ENCODE measurements at regions not wholly inside any gene's neighbourhood (a gene's known extent, or its start where the extent isn't known, plus 50 kb on each side); places are given as distances from the start of the nearest gene placed in this dataset.

DNA sequence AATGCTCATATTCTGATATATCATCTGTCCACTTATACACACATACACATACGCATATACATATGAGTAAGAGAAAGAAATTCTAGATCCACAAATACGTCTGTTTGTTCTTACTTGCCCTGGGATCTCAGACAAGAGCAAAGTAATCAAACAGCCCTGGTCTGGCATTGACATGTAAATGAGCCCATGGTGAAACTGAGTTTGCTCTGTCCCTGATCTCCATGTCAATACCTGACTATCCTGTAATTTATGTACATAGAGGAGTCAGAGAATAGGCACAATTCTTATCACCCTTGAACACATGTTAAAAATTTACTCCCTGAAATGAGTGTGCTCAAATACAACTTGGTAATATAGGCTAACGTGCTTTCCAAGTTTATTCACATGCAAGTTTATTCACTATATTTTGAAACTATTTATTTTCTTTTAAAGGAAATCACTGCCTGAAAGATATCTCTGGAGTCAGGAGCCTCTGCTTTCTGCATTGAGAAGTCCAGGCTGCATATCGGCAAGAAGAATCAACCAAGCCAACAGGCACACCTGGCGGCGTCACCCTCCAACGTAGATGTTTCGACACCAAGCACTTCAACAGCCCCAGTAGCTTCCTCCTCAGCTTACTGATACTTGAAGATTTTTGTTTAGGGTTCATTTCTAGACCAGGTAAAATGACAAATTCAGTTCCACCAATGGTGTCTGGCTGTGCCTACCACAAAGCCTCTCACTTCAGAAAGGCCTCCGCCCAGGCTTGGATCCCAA lies 100.6 kb downstream of the CMPK2 start:
- in situ Hi-C loops (cut with MboI; ENCODE audit: low pct_unique_long_range_greater_than_20kb, low sequenced_read_pairs, unreplicated experiment): no loop called here
- no peak for DNase-seq (ENCODE audit: low spot score)
- TF ChIP-seq, protein P1, sequence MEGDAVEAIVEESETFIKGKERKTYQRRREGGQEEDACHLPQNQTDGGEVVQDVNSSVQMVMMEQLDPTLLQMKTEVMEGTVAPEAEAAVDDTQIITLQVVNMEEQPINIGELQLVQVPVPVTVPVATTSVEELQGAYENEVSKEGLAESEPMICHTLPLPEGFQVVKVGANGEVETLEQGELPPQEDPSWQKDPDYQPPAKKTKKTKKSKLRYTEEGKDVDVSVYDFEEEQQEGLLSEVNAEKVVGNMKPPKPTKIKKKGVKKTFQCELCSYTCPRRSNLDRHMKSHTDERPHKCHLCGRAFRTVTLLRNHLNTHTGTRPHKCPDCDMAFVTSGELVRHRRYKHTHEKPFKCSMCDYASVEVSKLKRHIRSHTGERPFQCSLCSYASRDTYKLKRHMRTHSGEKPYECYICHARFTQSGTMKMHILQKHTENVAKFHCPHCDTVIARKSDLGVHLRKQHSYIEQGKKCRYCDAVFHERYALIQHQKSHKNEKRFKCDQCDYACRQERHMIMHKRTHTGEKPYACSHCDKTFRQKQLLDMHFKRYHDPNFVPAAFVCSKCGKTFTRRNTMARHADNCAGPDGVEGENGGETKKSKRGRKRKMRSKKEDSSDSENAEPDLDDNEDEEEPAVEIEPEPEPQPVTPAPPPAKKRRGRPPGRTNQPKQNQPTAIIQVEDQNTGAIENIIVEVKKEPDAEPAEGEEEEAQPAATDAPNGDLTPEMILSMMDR (IDR thresholded peaks at IDR 0.05; ENCODE audit: extremely low read depth, insufficient read depth, missing control alignments): no peak

DNA sequence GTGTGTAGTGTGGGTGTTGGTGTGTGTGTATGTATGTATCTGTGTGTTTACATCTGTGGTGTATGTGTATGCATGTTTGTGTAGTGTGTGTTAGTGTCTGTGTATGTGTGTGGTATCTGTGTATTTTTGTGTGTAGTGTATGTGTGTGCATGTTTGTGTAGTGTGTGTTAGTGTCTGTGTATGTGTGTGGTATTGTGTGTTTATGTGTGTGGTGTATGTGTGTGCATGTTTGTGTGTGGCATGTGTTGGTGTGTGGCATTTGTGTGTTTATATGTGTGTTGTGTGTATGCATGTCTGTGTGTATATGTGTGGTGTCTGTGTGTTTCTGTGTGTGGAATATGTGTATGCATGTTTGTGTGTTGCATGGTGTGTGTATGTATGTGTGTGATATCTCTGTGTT lies 96.4 kb downstream of the CMPK2 start:
- in situ Hi-C loops (cut with MboI; ENCODE audit: low pct_unique_long_range_greater_than_20kb, low sequenced_read_pairs, unreplicated experiment): no loop called here
- TF ChIP-seq, protein P1 (IDR thresholded peaks at IDR 0.05; ENCODE audit: extremely low read depth, insufficient read depth, missing control alignments): no peak
- no peak for DNase-seq (ENCODE audit: low spot score)

DNA sequence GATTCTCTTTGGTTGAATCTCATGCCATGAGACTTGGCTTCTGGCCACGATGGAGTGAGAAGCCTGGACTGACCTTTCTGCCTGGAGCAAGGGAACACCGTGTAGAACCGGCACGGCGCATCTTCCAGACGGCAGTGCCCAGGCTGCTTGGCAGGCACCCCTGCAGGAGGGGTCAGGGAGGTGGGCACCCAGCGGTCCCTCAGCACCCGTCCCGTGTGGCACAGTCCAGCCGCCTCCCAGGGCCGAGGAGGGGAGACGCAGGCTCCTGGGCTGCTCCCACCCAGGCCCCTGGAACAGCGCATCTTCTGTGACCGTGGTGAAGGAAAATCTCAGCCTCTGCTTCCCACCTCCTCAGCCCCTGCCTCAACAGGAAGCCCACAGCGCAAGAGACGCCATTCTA lies 95.7 kb downstream of the CMPK2 start:
- in situ Hi-C loops (cut with MboI; ENCODE audit: low pct_unique_long_range_greater_than_20kb, low sequenced_read_pairs, unreplicated experiment): no loop called here
- DNase-seq (ENCODE audit: low spot score): no peak
- TF ChIP-seq, protein P1 (IDR thresholded peaks at IDR 0.05; ENCODE audit: extremely low read depth, insufficient read depth, missing control alignments): no peak

DNA sequence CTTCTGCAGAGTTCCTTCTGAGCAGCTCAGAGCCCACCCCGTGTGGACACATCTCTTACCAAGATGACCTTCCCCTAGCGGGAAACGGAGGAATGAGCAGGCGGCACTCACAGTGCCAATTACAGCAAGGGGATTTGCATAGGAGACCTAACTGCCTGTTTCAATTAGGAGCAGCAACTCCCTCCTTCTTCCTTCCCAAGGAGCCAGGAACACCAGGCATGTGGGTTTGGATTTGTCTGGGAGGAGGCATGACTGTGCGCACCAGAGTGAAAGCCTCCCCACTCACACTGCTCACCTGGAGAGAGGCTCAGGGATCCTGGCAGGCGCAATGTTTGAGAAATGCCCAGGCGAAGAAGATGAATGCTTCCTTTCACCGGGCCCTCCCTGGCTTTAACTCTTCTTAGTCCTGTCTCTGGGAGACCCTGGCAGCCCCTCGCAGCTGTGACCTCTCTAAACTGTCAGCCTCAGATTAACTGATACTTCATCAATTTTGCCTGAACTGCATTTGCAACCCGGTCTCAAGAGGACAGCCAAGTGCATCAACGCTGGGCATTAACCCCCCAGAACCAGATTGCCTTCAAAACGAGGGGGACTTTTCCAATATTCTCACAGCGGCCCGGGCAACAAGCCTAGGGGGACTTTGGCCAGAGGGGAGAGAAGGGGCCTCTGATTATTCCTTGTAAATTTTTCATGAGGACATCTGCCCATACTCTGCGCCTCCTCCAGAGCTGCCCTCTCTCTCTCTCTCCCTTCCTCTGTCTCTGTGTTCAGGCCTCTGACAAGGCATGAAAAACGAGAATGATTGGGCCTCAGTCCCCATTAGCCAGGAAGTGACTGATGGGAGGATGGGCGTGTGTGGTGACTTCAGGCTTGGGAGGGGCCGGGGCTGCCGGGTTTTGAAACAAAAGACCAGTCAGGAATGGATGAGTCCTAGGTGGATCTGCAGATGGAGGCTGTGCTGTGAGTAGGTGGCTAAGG lies 93.8 kb downstream of the CMPK2 start:
- in situ Hi-C loops (cut with MboI; ENCODE audit: low pct_unique_long_range_greater_than_20kb, low sequenced_read_pairs, unreplicated experiment): no loop called here
- TF ChIP-seq, protein P1 (IDR thresholded peaks at IDR 0.05; ENCODE audit: extremely low read depth, insufficient read depth, missing control alignments): no peak
- no peak for DNase-seq (ENCODE audit: low spot score)

DNA sequence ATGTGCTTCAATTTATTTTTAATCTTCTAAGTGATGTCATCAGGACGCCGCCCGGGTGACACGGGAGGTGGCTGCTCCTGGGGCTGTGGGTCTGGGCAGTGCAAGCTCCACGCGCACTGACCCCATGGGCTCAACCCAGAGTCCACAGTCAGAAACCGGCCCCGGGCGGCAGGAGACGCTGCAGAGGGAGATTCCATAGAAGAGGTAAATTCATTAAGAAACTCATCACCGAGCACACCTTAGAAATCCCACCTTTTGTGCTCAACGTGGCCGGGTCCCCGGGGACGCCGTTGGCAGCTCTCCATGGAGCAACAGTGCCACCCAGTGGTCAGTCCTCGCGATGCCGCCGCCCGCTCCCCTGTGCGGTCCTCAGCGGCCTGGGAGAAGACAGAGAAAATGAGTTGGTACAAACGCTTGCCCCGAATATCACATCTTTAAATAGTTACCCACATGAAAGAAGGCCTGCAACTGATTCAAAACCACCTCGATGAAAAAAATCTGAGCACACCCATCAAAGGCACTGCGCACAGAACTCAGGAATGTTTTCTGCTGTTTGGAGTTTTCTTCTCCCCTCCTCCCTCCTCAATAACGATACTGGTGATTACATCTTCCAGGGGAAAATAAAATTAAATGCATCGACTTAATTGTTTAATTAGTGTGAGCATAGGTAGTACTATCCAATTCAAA lies 92.6 kb downstream of the CMPK2 start:
- TF ChIP-seq, protein P1 (IDR thresholded peaks at IDR 0.05; ENCODE audit: extremely low read depth, insufficient read depth, missing control alignments): peak; percentile 99
- in situ Hi-C loops (cut with MboI; ENCODE audit: low pct_unique_long_range_greater_than_20kb, low sequenced_read_pairs, unreplicated experiment): no loop called here
- DNase-seq (ENCODE audit: low spot score): peak; percentile 76

DNA sequence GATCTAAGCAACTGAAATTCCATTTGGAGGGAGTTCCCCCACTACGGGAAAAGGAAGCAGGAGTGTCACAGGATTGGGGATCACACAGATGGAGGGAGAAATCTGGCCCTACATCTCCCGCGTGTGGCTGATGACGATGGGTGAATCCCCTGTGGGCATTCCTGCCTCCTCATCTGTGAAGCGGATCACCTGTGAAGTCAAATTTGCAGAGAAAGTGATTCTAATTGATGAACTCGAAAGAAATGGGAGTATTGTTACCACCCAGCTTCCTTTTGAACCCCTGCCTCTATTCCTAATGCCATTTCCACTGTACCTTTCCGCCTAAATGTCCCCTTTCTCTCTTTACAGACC lies 92.0 kb downstream of the CMPK2 start:
- in situ Hi-C loops (cut with MboI; ENCODE audit: low pct_unique_long_range_greater_than_20kb, low sequenced_read_pairs, unreplicated experiment): no loop called here
- TF ChIP-seq, protein P1 (IDR thresholded peaks at IDR 0.05; ENCODE audit: extremely low read depth, insufficient read depth, missing control alignments): no peak
- no peak for DNase-seq (ENCODE audit: low spot score)

All from GM13977 (cell line).